HG02642 (cell line): ENCODE measurements at regions not wholly inside any gene's neighbourhood (a gene's known extent, or its start where the extent isn't known, plus 50 kb on each side); places are given as distances from the start of the nearest gene placed in this dataset.
"Not testable (repeated sequence)": the region's sequence is repeated elsewhere in the genome, so short reads cannot be mapped to it uniquely, and the experiment has no call there.

ENCODE experiments used
- ATAC-seq: cut with Tn5 transposase; IDR thresholded peaks from one replicate; pipeline ENCODE4 v1.9.1; 2021; ENCODE audit warnings: mild to moderate bottlenecking; ENCODE audit not compliant: unreplicated experiment, poor library complexity

DNA sequence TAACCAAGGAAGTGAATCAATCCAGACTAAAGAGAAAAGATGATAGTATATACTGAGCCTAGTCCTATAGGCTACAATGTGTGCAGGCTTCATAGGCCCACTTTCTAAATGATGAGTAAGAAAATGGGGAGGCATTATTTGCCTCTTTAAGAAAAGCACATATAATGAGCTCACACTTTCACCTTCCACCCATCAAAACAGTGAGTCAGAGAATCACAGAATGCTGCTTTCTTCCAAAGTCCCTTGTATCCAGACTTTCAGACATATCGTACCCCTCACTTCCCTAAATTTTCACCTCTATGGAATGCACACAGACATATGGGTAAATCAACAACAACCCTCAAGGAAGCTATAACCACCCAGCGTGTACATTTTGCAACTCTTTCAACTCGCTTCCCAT is 286.4 kb upstream of the PRKD1 start:
- no peak for ATAC-seq

GRCh38 chr14:30214461-30215090 is 286.9 kb upstream of the PRKD1 start:
- ATAC-seq: no peak

- ATAC-seq: no peak
Observed at GRCh38 chr14:30218907-30219306, 291.3 kb upstream of the PRKD1 start.

DNA sequence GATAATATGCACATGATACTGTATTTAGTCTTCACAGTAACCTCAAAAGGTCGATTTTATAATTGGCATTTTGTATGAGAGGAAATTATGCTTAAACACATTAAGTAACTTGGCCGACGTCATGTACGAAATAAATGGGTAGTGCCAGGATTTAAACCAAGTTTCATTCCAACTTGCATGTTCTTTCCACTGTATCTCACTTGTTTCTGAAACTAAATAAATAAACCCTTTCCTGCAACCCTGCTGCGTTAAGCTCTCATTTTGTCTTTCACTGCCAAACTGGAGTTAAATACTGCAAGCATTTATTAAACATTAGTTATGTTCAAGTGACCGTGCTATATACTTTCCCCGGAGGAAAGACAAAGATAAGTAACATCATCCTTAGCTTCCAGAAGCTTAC is 293.9 kb upstream of the PRKD1 start:
- ATAC-seq: no peak

DNA sequence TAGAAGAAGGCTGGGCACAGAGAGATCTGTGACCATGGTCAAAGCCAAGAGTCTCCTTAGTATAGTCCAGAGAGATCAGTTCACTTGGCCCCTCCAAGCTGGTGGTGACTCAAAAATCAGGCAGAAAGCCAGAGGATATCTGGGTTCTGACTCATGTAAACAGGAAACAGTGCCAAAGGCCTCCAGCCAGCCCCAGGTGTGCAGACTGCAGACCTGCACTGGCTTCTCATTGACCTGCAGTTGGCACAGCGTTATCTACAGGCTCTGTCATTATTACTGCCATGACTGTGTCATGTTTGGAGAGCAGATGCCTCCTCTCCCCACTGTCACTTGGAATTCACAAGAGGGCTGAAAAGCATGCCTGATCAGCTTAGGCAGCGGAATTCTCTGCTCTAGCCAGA is 295.7 kb upstream of the PRKD1 start:
- no peak for ATAC-seq

DNA sequence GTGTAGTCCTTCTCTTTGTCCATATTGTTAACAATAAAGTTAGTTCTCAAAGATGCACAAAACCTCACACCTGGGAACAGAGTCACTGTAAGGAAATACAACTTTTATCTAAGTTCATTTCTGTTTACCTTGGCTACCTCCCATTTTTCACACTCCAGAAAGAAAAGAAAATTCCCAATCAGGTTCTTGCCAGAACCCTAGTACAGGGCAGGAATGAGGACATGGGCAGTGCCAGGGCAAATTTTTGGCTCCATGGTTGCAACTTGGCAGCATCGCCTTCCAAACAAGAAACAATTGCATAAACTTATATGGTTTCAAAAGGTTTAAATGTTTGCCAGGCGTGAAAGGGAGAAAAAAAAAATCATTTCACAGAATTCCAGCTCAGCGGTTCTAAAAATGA is 296.3 kb upstream of the PRKD1 start:
- ATAC-seq: no peak

DNA sequence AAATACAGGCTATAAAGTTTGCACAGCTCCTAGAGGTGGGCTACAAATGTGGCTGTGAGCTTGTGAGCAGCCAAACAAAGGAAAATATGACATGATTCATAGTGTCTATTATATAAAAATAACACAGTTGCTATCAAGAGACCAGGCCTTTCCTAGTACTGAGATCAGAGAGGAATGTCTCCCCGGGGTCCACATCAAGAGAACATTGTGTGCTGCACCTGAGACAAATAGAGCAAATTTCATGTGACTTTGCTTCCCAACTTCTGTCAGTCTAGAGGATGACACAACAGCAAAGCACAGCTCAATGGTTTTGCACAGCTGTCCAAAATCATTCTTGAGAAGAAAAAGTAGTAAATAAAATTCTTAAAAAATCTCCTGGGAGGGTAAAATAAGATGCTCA is 297.5 kb upstream of the PRKD1 start:
- no peak for ATAC-seq

DNA sequence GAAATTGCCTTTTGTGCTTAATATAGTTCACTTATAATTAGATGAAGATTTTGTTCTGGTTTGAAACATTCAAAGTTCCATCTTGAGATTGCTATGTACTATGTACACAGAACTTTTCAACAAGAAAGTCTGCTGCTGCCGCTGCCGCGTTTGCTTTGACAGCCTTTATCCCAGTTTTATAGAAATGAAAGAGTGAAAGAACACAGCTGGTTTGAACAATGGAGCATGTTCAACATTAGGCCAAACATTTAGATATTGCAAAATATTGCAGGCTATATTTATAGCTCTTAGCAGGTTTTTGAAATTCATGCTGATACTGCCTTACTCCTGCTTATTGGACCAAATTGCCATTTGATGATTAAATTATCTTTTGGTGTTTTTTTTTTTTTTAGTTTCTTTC is 299.8 kb upstream of the PRKD1 start:
- no peak for ATAC-seq

- ATAC-seq: no peak
Observed at GRCh38 chr14:30227876-30228275, 300.2 kb upstream of the PRKD1 start.

DNA sequence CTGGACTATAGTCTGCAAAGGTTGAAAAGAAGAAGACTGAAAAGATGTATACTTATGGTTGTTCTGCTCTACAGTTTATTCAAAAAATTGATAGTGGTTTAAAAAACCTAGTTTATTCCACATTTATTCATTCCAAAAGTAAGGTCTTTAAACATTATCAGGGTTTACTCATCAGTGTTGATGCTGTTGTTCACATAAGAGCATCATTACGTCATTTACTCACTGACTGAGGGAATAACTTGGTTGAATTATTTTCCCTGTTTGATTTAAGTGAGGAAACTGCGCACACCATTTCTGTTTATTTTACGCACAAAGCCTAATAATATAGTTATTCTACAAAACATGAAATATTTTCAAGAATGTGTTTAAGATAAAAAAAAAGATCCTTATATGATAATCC is 303.1 kb upstream of the PRKD1 start:
- ATAC-seq: no peak

- ATAC-seq: no peak
Observed at GRCh38 chr14:30234966-30235365, 307.3 kb upstream of the PRKD1 start.

DNA sequence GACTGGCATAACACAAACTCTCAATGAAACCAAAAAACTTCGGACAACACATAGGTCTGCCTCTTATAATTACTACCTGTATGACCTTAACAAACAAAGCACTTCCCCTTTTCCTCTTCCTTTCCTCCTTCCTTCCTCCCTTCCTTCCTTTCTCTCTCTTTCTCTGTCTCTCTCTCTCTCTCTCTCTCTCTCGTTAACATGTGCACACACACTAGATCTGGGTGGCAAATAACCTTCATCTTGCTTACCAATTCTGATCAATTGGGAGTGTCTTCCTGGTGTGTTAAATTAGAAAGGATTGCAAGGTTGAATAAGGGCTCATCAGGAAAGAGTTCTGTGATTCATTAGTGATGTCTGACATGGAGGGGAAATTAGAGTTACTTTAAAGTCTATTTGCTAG is 307.8 kb upstream of the PRKD1 start:
- no peak for ATAC-seq

DNA sequence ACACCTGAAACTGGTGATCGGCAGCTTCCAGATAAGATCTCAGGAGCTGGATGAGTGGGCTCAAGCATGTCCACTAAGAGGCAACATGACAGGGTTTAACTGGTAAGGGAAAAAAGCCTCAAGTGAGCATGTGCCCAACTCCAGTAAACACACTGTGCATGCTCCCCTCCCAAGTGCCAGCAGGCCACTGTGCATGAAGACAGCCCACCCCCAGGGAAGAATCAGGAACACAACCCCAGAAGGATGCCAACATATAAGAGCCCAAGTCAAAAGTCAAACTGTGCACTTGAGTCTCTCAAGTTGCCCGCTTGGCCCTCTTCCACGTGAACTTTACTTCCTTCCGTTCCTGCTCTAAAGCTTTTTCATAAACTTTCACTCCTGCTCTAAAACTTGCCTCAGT is 311.3 kb upstream of the PRKD1 start:
- no peak for ATAC-seq

DNA sequence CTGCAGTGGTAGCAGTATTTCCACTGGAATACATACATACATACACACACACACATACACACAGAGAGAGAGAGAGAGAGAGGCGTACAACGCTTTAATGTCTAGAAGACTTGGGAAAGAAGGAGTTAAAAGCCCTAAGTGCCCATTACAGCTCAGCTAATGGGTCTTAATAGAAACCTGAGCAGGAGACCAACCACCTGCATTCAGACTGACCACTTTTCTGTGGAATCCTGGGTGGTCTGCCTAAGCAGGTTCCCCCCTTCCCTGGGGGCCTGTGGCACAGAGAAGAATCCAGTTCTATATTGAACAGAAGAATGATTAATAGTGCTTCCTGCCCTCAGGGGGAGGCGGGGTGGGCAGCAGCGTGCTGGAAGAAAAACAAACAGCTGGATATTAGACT is 312.4 kb upstream of the PRKD1 start:
- no peak for ATAC-seq

DNA sequence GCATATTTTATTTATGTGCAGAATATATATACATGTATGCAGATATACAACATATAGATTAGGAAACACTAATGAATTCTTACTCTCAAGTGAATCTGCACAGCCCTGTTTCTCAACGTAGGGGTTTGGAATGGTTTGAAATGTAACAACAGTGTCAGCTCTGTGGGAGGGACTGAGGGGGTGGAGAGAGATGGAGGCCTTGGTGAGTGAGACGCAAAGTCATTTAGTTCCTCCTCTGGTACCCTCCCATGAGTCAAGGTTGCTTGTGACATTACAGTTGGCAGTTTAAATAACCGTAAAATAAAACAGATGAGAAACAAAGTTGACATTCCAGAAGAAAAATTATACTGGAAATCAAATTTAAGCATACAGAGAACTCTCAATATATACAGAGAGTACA is 313.0 kb upstream of the PRKD1 start:
- no peak for ATAC-seq

GRCh38 chr14:30242744-30243143 is 315.1 kb upstream of the PRKD1 start:
- ATAC-seq: no peak

GRCh38 chr14:30243207-30243606 is 315.6 kb upstream of the PRKD1 start:
- ATAC-seq: no peak

DNA sequence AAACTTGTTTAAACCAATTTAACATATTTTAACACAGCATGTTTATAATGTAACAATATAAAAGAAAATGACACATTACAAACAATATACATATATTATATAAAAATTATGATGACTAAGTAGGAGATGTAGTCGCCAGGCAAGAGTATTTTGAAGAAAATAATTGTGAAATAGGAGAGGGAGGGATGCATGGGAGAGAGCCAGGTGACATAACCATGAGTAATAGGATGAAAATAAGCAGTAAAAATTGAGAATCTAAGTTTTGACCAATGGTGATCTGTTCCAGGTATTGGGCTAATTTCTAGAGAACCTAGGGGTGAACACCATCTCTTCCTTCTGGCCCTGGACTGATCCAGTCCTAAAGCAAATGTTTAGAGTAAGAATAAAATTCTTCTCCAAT is 315.2 kb upstream of the G2E3 start:
- no peak for ATAC-seq

GRCh38 chr14:30244348-30244747 is 314.6 kb upstream of the G2E3 start:
- ATAC-seq: not testable (repeated sequence)

- no peak for ATAC-seq
Observed at GRCh38 chr14:30251017-30251416, 307.9 kb upstream of the G2E3 start.

DNA sequence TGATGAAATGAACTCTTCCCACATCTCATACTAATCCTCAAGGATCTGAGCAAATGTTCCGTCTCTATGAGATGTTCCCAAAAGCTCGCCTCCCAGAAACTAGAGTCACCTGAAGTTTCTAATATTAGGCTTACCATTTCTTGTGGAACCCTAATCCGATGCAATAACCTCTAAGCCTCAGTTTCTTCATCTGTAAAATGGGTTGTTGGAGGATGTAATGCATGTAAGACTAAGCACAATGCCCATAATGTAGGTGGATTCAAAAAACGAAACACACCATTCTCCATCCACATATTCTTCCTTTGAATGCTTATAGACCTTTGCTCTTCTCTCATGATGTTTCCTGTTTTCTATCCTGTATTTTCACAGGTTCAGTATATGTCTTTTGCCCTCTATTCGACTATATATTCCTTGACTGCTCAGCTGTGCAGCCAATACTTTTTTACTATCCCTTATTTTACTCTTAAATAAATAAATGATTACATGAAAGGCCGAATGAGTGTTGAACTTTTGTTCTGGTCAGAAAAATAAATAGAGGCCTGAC is 307.3 kb upstream of the G2E3 start:
- no peak for ATAC-seq

GRCh38 chr14:30252151-30252550 is 306.8 kb upstream of the G2E3 start:
- no peak for ATAC-seq
